H1 (cell line): ENCODE measurements at regions not wholly inside any gene's neighbourhood (a gene's known extent, or its start where the extent isn't known, plus 50 kb on each side); places are given as distances from the start of the nearest gene placed in this dataset.

ENCODE experiments used
- CTBP2 ChIP-seq: IDR thresholded peaks from 2 replicates; pipeline ENCODE4 v1.7.0; 2011; ENCODE audit warnings: borderline replicate concordance, mild to moderate bottlenecking, moderate library complexity, mixed read lengths, low read length; ENCODE audit not compliant: insufficient read depth, insufficient read length
- USF2 ChIP-seq: IDR thresholded peaks from 2 replicates; pipeline ENCODE4 v1.6.1; 2011; ENCODE audit warnings: low read length, improper control_type of control experiment

- no peak for TF ChIP-seq USF2
- no peak for TF ChIP-seq CTBP2
Observed at GRCh38 chr7:9698375-9698774, 1265.0 kb downstream of the NXPH1 start (continued).
